HepG2 (cell line): ENCODE measurements at regions not wholly inside any gene's neighbourhood (a gene's known extent, or its start where the extent isn't known, plus 50 kb on each side); places are given as distances from the start of the nearest gene placed in this dataset.

ENCODE experiments used
- ATAC-seq: fragments of 200-7000 bp; cut with Tn5 transposase; 3 replicates; pipeline ENCODE4 v1.9.1; 2020; ENCODE audit warnings: mild to moderate bottlenecking, moderate library complexity
- BruUV-seq: library from RNA; stranded (reverse); fragments of 400-500 nt; replicated peaks from 2 replicates; lab custom pipeline; 2021; lab: Mats Ljungman, UMichigan
- CTCF ChIA-PET: fragments of 300-600 bp; formaldehyde crosslinking; extraction: SDS; loops from one replicate; lab custom pipeline; 2021; ENCODE audit warnings: low total read pairs, inconsistent platforms, low intra/inter-chr PET ratio; lab: Yijun Ruan, JAX
- POLR2A ChIA-PET: fragments of 350-600 bp; sonication (Branson Sonifier 250); formaldehyde crosslinking; loops from one replicate; lab custom pipeline; 2020; ENCODE audit warnings: antibody characterized with exemption, inconsistent platforms; lab: Yijun Ruan, JAX
- DNase-seq: peaks from one replicate; pipeline ENCODE4 v3.0.0-alpha.2; 2015; ENCODE audit warnings: low spot score
- FAIRE-seq: peaks from 3 replicates; lab custom pipeline; 2011; peaks lifted over from hg19 to GRCh38; lab: Jason Lieb, UNC
- H2AFZ ChIP-seq: one replicate; pipeline ENCODE4 v1.6.1; 2011; ENCODE audit warnings: low read length, inconsistent platforms
- H3K27ac ChIP-seq: fragments of 300-600 bp; 3 replicates; pipeline ENCODE4 v1.8.0; 2011; ENCODE audit warnings: mixed run types, mild to moderate bottlenecking, mixed read lengths, low read length, inconsistent platforms; ENCODE audit not compliant: insufficient read depth; ENCODE audit errors: extremely low read length
- H3K27me3 ChIP-seq, 2 experiments: fragments of 200-600 bp in 1 of 2; 2 replicates in 1 of 2; 3 replicates in 1 of 2; pipeline versions ENCODE4 v1.6.0 to v1.8.0; 2011; ENCODE audit warnings: low read length in 2 of 2, mild to moderate bottlenecking in 2 of 2, moderate library complexity in 2 of 2, inconsistent platforms in 1 of 2; ENCODE audit not compliant: insufficient read depth in 2 of 2, control insufficient read depth in 1 of 2
- H3K36me3 ChIP-seq, 2 experiments: fragments of 200-600 bp in 1 of 2; replicated peaks in 1 of 2; 2 replicates in 1 of 2; 3 replicates in 1 of 2; pipeline versions ENCODE4 v1.5.1 to v1.8.0; 2011; ENCODE audit warnings: low read length in 2 of 2, inconsistent platforms in 1 of 2; ENCODE audit not compliant: insufficient read depth in 2 of 2, control insufficient read depth in 1 of 2
- H3K4me1 ChIP-seq: 2 replicates; pipeline ENCODE4 v1.5.1; 2012; ENCODE audit warnings: low read length, inconsistent platforms; ENCODE audit not compliant: insufficient read depth
- H3K4me2 ChIP-seq: 2 replicates; pipeline ENCODE4 v1.6.0; 2011; ENCODE audit warnings: low read depth, low read length, inconsistent platforms
- H3K4me3 ChIP-seq, 3 experiments: fragments of 200-600 bp in 1 of 3; sonication (generic), shearing (Covaris generic) in 1 of 3; replicated peaks in 1 of 3; 2 replicates each; pipeline ENCODE4 v1.5.1; 2011 to 2016; ENCODE audit warnings: low read length in 3 of 3, inconsistent platforms in 2 of 3, low read depth in 2 of 3, mild to moderate bottlenecking in 2 of 3, control low read depth in 1 of 3, mixed read lengths in 1 of 3; ENCODE audit not compliant: insufficient read depth in 1 of 3
- H3K79me2 ChIP-seq: one replicate; pipeline ENCODE4 v1.6.1; 2011; ENCODE audit warnings: low read length, inconsistent platforms; ENCODE audit not compliant: insufficient read depth
- H3K9ac ChIP-seq: 2 replicates; pipeline ENCODE4 v1.6.0; 2011; ENCODE audit warnings: mild to moderate bottlenecking, low read depth, low read length, inconsistent platforms; ENCODE audit not compliant: insufficient read depth
- H3K9me3 ChIP-seq: 2 replicates; pipeline ENCODE4 v1.5.1; 2012; ENCODE audit warnings: mild to moderate bottlenecking, low read length
- H4K20me1 ChIP-seq: 2 replicates; pipeline ENCODE4 v1.6.0; 2011; ENCODE audit warnings: inconsistent platforms, mild to moderate bottlenecking, low read length, moderate library complexity; ENCODE audit not compliant: insufficient read depth
- ZNF512B ChIP-seq: sonication (generic); formaldehyde crosslinking; IDR thresholded peaks from 2 replicates; pipeline ENCODE4 v1.5.1; 2020; ENCODE audit warnings: missing genetic modification reagents, mild to moderate bottlenecking, borderline replicate concordance
- ZNF709 ChIP-seq: sonication (generic); formaldehyde crosslinking; IDR thresholded peaks from 2 replicates; pipeline ENCODE4 v1.5.0; 2020; ENCODE audit warnings: mild to moderate bottlenecking, missing genetic modification reagents
- WGBS: methylation state at CpG from one replicate; pipeline ENCODE4 v1.1.6; 2017; ENCODE audit warnings: low lambda C conversion rate; 5-methylcytosine and 5-hydroxymethylcytosine counted together
- in situ Hi-C: cut with HindIII; loops from 2 replicates; pipeline ENCODE4 v1.10.0; 2017; ENCODE audit warnings: low pct_unique_long_range_greater_than_20kb; ENCODE audit not compliant: extremely low pct_ligation_motif_present
- intact Hi-C: fragments of 100-400 bp; cut with micrococcal nuclease; formaldehyde crosslinking; loops from one replicate; pipeline ENCODE4 v1.10.0; 2022; ENCODE audit not compliant: unreplicated experiment
- TF ChIP-seq, protein P1 (sequence below): sonication (generic); IDR thresholded peaks from 2 replicates; pipeline ENCODE4 v1.6.1; 2016; ENCODE audit warnings: low read depth, borderline replicate concordance
- TF ChIP-seq, protein P2 (sequence below): fragments of 450-650 bp; IDR thresholded peaks from 2 replicates; pipeline ENCODE4 v1.6.1; 2017

GRCh38 chr5:89372176-89372575, 489.2 kb upstream of the MEF2C start (continued):
- TF ChIP-seq, protein P1, sequence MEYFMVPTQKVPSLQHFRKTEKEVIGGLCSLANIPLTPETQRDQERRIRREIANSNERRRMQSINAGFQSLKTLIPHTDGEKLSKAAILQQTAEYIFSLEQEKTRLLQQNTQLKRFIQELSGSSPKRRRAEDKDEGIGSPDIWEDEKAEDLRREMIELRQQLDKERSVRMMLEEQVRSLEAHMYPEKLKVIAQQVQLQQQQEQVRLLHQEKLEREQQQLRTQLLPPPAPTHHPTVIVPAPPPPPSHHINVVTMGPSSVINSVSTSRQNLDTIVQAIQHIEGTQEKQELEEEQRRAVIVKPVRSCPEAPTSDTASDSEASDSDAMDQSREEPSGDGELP, result no peak
- TF ChIP-seq, protein P2, sequence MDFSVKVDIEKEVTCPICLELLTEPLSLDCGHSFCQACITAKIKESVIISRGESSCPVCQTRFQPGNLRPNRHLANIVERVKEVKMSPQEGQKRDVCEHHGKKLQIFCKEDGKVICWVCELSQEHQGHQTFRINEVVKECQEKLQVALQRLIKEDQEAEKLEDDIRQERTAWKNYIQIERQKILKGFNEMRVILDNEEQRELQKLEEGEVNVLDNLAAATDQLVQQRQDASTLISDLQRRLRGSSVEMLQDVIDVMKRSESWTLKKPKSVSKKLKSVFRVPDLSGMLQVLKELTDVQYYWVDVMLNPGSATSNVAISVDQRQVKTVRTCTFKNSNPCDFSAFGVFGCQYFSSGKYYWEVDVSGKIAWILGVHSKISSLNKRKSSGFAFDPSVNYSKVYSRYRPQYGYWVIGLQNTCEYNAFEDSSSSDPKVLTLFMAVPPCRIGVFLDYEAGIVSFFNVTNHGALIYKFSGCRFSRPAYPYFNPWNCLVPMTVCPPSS, result no peak

GRCh38 chr5:89371646-89372045, 488.7 kb upstream of the MEF2C start:
- H3K4me2 ChIP-seq, result no peak overlapping the region
- BruUV-seq, result no TSS peak
- H3K9me3 ChIP-seq, result no peaks in the 10 kb centered on the region
- no peaks in the 10 kb centered on the region for H3K79me2 ChIP-seq
- TF ChIP-seq ZNF709 (CRISPR knock-in tag), result no peak
- no peak for TF ChIP-seq ZNF512B (CRISPR knock-in tag)
- no peak overlapping the region for H2AFZ ChIP-seq
- no peak overlapping the region for H3K9ac ChIP-seq
- POLR2A ChIA-PET, result no interaction called here
- CTCF ChIA-PET, result no interaction called here
- ATAC-seq, result no peak
- 0% methylated on average over 1 of the region's 1 CpG for WGBS
- no peaks in the 10 kb centered on the region for H3K36me3 ChIP-seq
- H3K4me1 ChIP-seq, result no peaks in the 10 kb centered on the region
- no peaks in the 10 kb centered on the region for H3K27me3 ChIP-seq
- H3K27ac ChIP-seq, result no peak overlapping the region
- in situ Hi-C loops, result no loop called here
- intact Hi-C loops, result no loop called here
- H4K20me1 ChIP-seq, result no peaks in the 10 kb centered on the region
- FAIRE-seq, result no peak
- no peak for DNase-seq
- H3K4me3 ChIP-seq, result no peak overlapping the region
